DOHH2 (cell line): ENCODE measurements at regions not wholly inside any gene's neighbourhood (a gene's known extent, or its start where the extent isn't known, plus 50 kb on each side); places are given as distances from the start of the nearest gene placed in this dataset.

Experiments used
- H3F3A ChIP-seq: fragments of 200-600 bp; sonication (generic), shearing (Covaris generic); 2 replicates; pipeline ENCODE4 v1.6.0; 2016; ENCODE audit warnings: antibody characterized with exemption, mild to moderate bottlenecking; ENCODE audit not compliant: control insufficient read depth, insufficient read depth
- H3K27ac ChIP-seq: fragments of 200-600 bp; sonication (generic); 2 replicates; pipeline ENCODE4 v1.5.1; 2014; ENCODE audit warnings: low read depth, mild to moderate bottlenecking, low read length, moderate library complexity
- H3K27me3 ChIP-seq: fragments of 200-600 bp; sonication (generic); 2 replicates; pipeline ENCODE4 v1.6.1; 2014; ENCODE audit warnings: mild to moderate bottlenecking, low read length, mixed read lengths; ENCODE audit not compliant: control insufficient read depth
- H3K36me3 ChIP-seq: fragments of 200-600 bp; sonication (generic); 2 replicates; pipeline ENCODE4 v1.6.1; 2014; ENCODE audit warnings: mild to moderate bottlenecking, low read length, moderate library complexity, mixed read lengths; ENCODE audit not compliant: control insufficient read depth
- H3K4me1 ChIP-seq: fragments of 200-600 bp; sonication (generic); 2 replicates; pipeline ENCODE4 v1.6.1; 2014; ENCODE audit warnings: mild to moderate bottlenecking, low read length, mixed read lengths; ENCODE audit not compliant: control insufficient read depth
- H3K4me2 ChIP-seq: fragments of 200-600 bp; sonication (generic); 2 replicates; pipeline ENCODE4 v1.6.0; 2014; ENCODE audit warnings: mild to moderate bottlenecking, low read length, moderate library complexity
- H3K4me3 ChIP-seq: fragments of 200-600 bp; sonication (generic); 2 replicates; pipeline ENCODE4 v1.5.1; 2014; ENCODE audit warnings: mild to moderate bottlenecking, low read length, mixed read lengths
- H3K79me2 ChIP-seq: fragments of 200-600 bp; sonication (generic); 2 replicates; pipeline ENCODE4 v1.6.1; 2014; ENCODE audit warnings: mild to moderate bottlenecking, low read length, mixed read lengths; ENCODE audit not compliant: control insufficient read depth
- H3K9me2 ChIP-seq: fragments of 200-600 bp; sonication (generic); replicated peaks from 2 replicates; pipeline ENCODE4 v1.6.1; 2014; ENCODE audit warnings: mild to moderate bottlenecking, low read length, mixed read lengths; ENCODE audit not compliant: control insufficient read depth
- H3K9me3 ChIP-seq: fragments of 200-600 bp; sonication (generic); 2 replicates; pipeline ENCODE4 v1.6.1; 2014; ENCODE audit warnings: antibody characterized with exemption, low read length, mixed read lengths; ENCODE audit not compliant: control insufficient read depth, insufficient read depth
- H4K20me1 ChIP-seq: fragments of 200-600 bp; sonication (generic); 2 replicates; pipeline ENCODE4 v1.6.0; 2014; ENCODE audit warnings: low read depth, mild to moderate bottlenecking, antibody characterized with exemption, low read length, moderate library complexity; ENCODE audit not compliant: control insufficient read depth, insufficient read depth
- EZH2phosphoT487 ChIP-seq: fragments of 200-600 bp; sonication (generic); IDR thresholded peaks from 2 replicates; pipeline ENCODE4 v1.6.1; 2017; ENCODE audit warnings: borderline replicate concordance, mild to moderate bottlenecking, antibody characterized with exemption, low read length, moderate library complexity, mixed read lengths
- TF ChIP-seq, protein P1 (sequence below): fragments of 200-600 bp; sonication (generic); IDR thresholded peaks from one replicate; pipeline ENCODE4 v1.5.1; 2014; ENCODE audit warnings: antibody characterized with exemption, mild to moderate bottlenecking, low read depth, low read length; ENCODE audit not compliant: poor library complexity, severe bottlenecking

- TF ChIP-seq EZH2phosphoT487: no peak
- TF ChIP-seq, protein P1, sequence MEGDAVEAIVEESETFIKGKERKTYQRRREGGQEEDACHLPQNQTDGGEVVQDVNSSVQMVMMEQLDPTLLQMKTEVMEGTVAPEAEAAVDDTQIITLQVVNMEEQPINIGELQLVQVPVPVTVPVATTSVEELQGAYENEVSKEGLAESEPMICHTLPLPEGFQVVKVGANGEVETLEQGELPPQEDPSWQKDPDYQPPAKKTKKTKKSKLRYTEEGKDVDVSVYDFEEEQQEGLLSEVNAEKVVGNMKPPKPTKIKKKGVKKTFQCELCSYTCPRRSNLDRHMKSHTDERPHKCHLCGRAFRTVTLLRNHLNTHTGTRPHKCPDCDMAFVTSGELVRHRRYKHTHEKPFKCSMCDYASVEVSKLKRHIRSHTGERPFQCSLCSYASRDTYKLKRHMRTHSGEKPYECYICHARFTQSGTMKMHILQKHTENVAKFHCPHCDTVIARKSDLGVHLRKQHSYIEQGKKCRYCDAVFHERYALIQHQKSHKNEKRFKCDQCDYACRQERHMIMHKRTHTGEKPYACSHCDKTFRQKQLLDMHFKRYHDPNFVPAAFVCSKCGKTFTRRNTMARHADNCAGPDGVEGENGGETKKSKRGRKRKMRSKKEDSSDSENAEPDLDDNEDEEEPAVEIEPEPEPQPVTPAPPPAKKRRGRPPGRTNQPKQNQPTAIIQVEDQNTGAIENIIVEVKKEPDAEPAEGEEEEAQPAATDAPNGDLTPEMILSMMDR: no peak
- Histone ChIP-seq H3F3A (no peaks in the 10 kb centered on the region), H3K9me3 (no peaks in the 10 kb centered on the region), H3K27ac (no peak overlapping the region), H3K4me2 (no peak overlapping the region), H3K9me2 (no peaks in the 10 kb centered on the region), H3K36me3 (no peaks in the 10 kb centered on the region), H4K20me1 (no peaks in the 10 kb centered on the region), H3K4me1 (no peaks in the 10 kb centered on the region), H3K4me3 (no peak overlapping the region), H3K79me2 (no peaks in the 10 kb centered on the region), H3K27me3 (no peaks in the 10 kb centered on the region)
Observed at GRCh38 chr14:82126006-82126405, 592.4 kb upstream of the SEL1L start.

GRCh38 chr14:82134411-82134810, 600.8 kb upstream of the SEL1L start:
- Histone ChIP-seq H3K27ac (no peak overlapping the region), H3F3A (no peaks in the 10 kb centered on the region), H3K36me3 (no peaks in the 10 kb centered on the region), H3K27me3 (no peaks in the 10 kb centered on the region), H3K9me2 (no peaks in the 10 kb centered on the region), H3K4me3 (no peak overlapping the region), H3K79me2 (no peaks in the 10 kb centered on the region), H3K9me3 (no peaks in the 10 kb centered on the region), H3K4me1 (no peaks in the 10 kb centered on the region), H4K20me1 (no peaks in the 10 kb centered on the region), H3K4me2 (no peak overlapping the region)
- no peak for TF ChIP-seq EZH2phosphoT487

DNA sequence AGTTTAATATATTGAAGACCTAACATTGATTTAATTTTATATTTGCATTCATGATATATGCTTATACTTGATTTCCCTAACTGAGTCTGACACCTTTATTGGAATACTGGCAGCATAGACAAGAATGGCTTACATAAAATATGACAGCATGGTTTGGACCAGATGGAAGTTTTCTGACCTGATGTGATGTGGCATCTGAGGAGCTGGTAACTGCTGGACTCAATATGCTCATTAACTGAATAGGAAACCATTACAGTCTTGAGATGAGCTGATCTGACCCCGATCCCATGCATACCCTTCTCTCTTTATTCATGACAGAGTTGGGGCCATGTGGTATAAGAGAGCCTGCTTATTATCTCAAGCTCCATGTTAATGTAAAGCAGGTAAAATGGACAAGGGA, 604.8 kb upstream of the SEL1L start:
- Histone ChIP-seq H3K79me2 (no peaks in the 10 kb centered on the region), H3K4me2 (no peak overlapping the region), H3K27me3 (no peaks in the 10 kb centered on the region), H3F3A (no peaks in the 10 kb centered on the region), H3K36me3 (no peaks in the 10 kb centered on the region), H3K4me1 (no peaks in the 10 kb centered on the region), H3K4me3 (no peak overlapping the region), H3K9me2 (no peaks in the 10 kb centered on the region), H4K20me1 (no peaks in the 10 kb centered on the region), H3K9me3 (no peaks in the 10 kb centered on the region), H3K27ac (no peak overlapping the region)
- TF ChIP-seq EZH2phosphoT487: no peak
- TF ChIP-seq, protein P1: no peak

DNA sequence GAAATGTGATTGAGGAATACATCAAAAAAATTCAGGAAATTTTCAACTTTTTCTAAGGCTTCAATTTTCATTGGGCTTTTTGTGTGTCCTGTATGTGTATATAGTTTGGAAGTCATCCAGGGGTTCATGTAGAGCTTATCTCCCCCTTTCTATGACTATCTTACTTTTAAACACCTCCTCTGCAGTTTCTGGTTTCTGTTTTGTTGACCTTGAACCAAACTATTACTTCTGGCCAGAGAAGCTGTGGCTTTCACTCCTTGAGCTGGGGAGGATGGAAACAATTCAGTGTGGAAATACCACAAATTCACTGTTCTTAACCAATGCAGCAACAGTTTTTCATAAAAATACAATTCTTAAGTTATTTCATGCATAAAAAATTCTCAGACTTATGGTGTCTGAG, 613.2 kb upstream of the SEL1L start:
- no peaks in the 10 kb centered on the region for H3F3A ChIP-seq
- H4K20me1 ChIP-seq: no peaks in the 10 kb centered on the region
- no peaks in the 10 kb centered on the region for H3K27me3 ChIP-seq
- H3K79me2 ChIP-seq: no peaks in the 10 kb centered on the region
- H3K4me2 ChIP-seq: no peak overlapping the region
- no peaks in the 10 kb centered on the region for H3K36me3 ChIP-seq
- no peaks in the 10 kb centered on the region for H3K9me3 ChIP-seq
- no peak overlapping the region for H3K4me3 ChIP-seq
- H3K9me2 ChIP-seq: no peaks in the 10 kb centered on the region
- no peak overlapping the region for H3K27ac ChIP-seq
- H3K4me1 ChIP-seq: no peaks in the 10 kb centered on the region
- TF ChIP-seq EZH2phosphoT487: no peak
- TF ChIP-seq, protein P1: no peak
